Upper lobe of left lung (tissue), 6 donors: ENCODE measurements at regions not wholly inside any gene's neighbourhood (a gene's known extent, or its start where the extent isn't known, plus 50 kb on each side); places are given as distances from the start of the nearest gene placed in this dataset.

Experiments
- ATAC-seq, 2 donors: fragments of 200-7000 bp; cut with Tn5 transposase; one replicate each; pipeline ENCODE4 v1.9.1; 2022; ENCODE audit warnings: mild to moderate bottlenecking in 2 of 2, moderate library complexity in 2 of 2; ENCODE audit not compliant: low FRiP score in 2 of 2
- DNase-seq, 2 donors: peaks; one replicate each; pipeline ENCODE4 v3.0.0-alpha.2; 2019 to 2020
- H3K27ac ChIP-seq, 4 donors: fragments of 200-600 bp; sonication (generic); one replicate each; pipeline ENCODE4 v1.5.1; 2016 to 2019
- H3K27me3 ChIP-seq, 4 donors: fragments of 200-600 bp; sonication (generic); one replicate each; pipeline ENCODE4 v1.5.1; 2017 to 2019
- H3K36me3 ChIP-seq, 4 donors: fragments of 200-600 bp; sonication (generic); one replicate each; pipeline ENCODE4 v1.5.1; 2016 to 2019
- H3K4me1 ChIP-seq, 4 donors: fragments of 200-600 bp; sonication (generic); one replicate each; pipeline ENCODE4 v1.5.1; 2018 to 2019
- H3K4me3 ChIP-seq, 4 donors: fragments of 200-600 bp; sonication (generic); one replicate each; pipeline ENCODE4 v1.5.1; 2017 to 2019; ENCODE audit warnings: mild to moderate bottlenecking in 2 of 4, moderate library complexity in 1 of 4
- H3K9me3 ChIP-seq, 4 donors: fragments of 200-600 bp; sonication (generic); one replicate each; pipeline ENCODE4 v1.5.1; 2018 to 2019
- CTCF ChIP-seq, 6 experiments: fragments of 450-650 bp in 4 of 6; fragments of 200-600 bp in 2 of 6; sonication (generic) in 2 of 6; IDR thresholded peaks; one replicate each; pipeline ENCODE4 v1.5.1; 2016 to 2019; ENCODE audit warnings: antibody characterized with exemption in 6 of 6
- EP300 ChIP-seq, 4 donors: sonication (generic); formaldehyde crosslinking; IDR thresholded peaks; one replicate each; pipeline ENCODE4 v1.5.1; 2017; ENCODE audit warnings: antibody characterized with exemption in 4 of 4, control low read depth in 2 of 4
- POLR2A ChIP-seq, 4 donors: fragments of 450-650 bp; IDR thresholded peaks; one replicate each; pipeline ENCODE4 v1.5.1; 2016 to 2017; ENCODE audit warnings: antibody characterized with exemption in 4 of 4, mild to moderate bottlenecking in 2 of 4
- POLR2AphosphoS5 ChIP-seq, 2 donors: sonication (generic); formaldehyde crosslinking; IDR thresholded peaks; one replicate each; pipeline ENCODE4 v1.5.1; 2017; ENCODE audit warnings: antibody characterized with exemption in 2 of 2
- WGBS, 2 donors: methylation state at CpG; one replicate each; pipeline ENCODE4 v1.1.5; 2017 to 2018; 5-methylcytosine and 5-hydroxymethylcytosine counted together
- donor health status: DM: no; HTN: no; CAD: no; lungs with moderate emphysema.
- donor health status: DM: no; HTN: yes; CAD: no; lungs with severe emphysema.

GRCh38 chr2:43168016-43168369, 58.4 kb downstream of the ZFP36L2 start:
- Histone ChIP-seq H3K27ac (peak overlapping the region; percentile 79 to 88 (median 86)), H3K27me3 (no peaks in the 10 kb centered on the region), H3K4me3 (no peak overlapping the region), H3K36me3 (no peaks in the 10 kb centered on the region), H3K9me3 (no peaks in the 10 kb centered on the region), H3K4me1 (peaks cover 41 to 51% (median 43%) of the 10 kb centered on the region in 4 donors)
- TF ChIP-seq POLR2A (IDR thresholded peaks at IDR 0.05) (no peak), EP300 (IDR thresholded peaks at IDR 0.05) (no peak)
- DNase-seq, result no peak
- peak; percentile 2 to 5 for ATAC-seq
- 90% methylated on average over 1 of the region's 1 CpG; no CpG with 5 or more reads in 1 of the 2 donors for WGBS, 2 donors

GRCh38 chr2:43165378-43166069, 60.9 kb downstream of the ZFP36L2 start:
- ATAC-seq (no peak), DNase-seq (no peak)
- WGBS, 2 donors, result 88 to 92% methylated on average over 9 of the region's 9 CpGs
- TF ChIP-seq CTCF (IDR thresholded peaks at IDR 0.05), result no peak
- no peak for TF ChIP-seq POLR2A (IDR thresholded peaks at IDR 0.05)
- TF ChIP-seq EP300 (IDR thresholded peaks at IDR 0.05), result no peak
- TF ChIP-seq POLR2AphosphoS5 (IDR thresholded peaks at IDR 0.05), result no peak
- Histone ChIP-seq H3K9me3 (no peaks in the 10 kb centered on the region), H3K27me3 (no peaks in the 10 kb centered on the region), H3K36me3 (no peaks in the 10 kb centered on the region), H3K4me3 (no peak overlapping the region), H3K4me1 (peaks cover 28 to 35% (median 29%) of the 10 kb centered on the region in 4 donors), H3K27ac (no peak overlapping the region)

GRCh38 chr2:43164686-43165085, 61.7 kb downstream of the ZFP36L2 start:
- DNase-seq (no peak), ATAC-seq (no peak)
- Histone ChIP-seq H3K4me1 (peaks cover 27 to 34% (median 29%) of the 10 kb centered on the region in 4 donors), H3K27me3 (no peaks in the 10 kb centered on the region), H3K27ac (no peak overlapping the region), H3K9me3 (no peaks in the 10 kb centered on the region), H3K4me3 (no peak overlapping the region), H3K36me3 (no peaks in the 10 kb centered on the region)
- TF ChIP-seq POLR2AphosphoS5 (IDR thresholded peaks at IDR 0.05), result no peak
- TF ChIP-seq CTCF (IDR thresholded peaks at IDR 0.05), result no peak
- TF ChIP-seq POLR2A (IDR thresholded peaks at IDR 0.05), result no peak
- TF ChIP-seq EP300 (IDR thresholded peaks at IDR 0.05), result no peak
- WGBS, 2 donors, result 92 to 94% methylated on average over 10 of the region's 10 CpGs

- Histone ChIP-seq H3K27me3 (no peaks in the 10 kb centered on the region), H3K4me3 (no peak overlapping the region), H3K36me3 (no peaks in the 10 kb centered on the region), H3K4me1 (peaks cover 27 to 35% (median 29%) of the 10 kb centered on the region in 4 donors), H3K27ac (peak overlapping the region in 2 of 4 donors; percentile 30 to 52), H3K9me3 (no peaks in the 10 kb centered on the region)
- no peak for TF ChIP-seq EP300 (IDR thresholded peaks at IDR 0.05)
- TF ChIP-seq CTCF (IDR thresholded peaks at IDR 0.05), result no peak
- no peak for TF ChIP-seq POLR2AphosphoS5 (IDR thresholded peaks at IDR 0.05)
- TF ChIP-seq POLR2A (IDR thresholded peaks at IDR 0.05), result no peak
- DNase-seq (no peak), ATAC-seq (no peak)
- 74 to 80% methylated on average over 6 of the region's 6 CpGs for WGBS, 2 donors
Observed at GRCh38 chr2:43163584-43164270, 62.7 kb downstream of the ZFP36L2 start.

- peaks cover 30 to 35% (median 32%) of the 10 kb centered on the region in 4 donors for H3K4me1 ChIP-seq
Observed at GRCh38 chr2:43162511-43162776, 64.0 kb downstream of the ZFP36L2 start.

More at GRCh38 chr2:43162511-43162776, 64.0 kb downstream of the ZFP36L2 start:
- TF ChIP-seq EP300 (IDR thresholded peaks at IDR 0.05) (no peak), CTCF (IDR thresholded peaks at IDR 0.05) (no peak), POLR2A (IDR thresholded peaks at IDR 0.05) (no peak), POLR2AphosphoS5 (IDR thresholded peaks at IDR 0.05) (no peak)
- Histone ChIP-seq H3K27ac (no peak overlapping the region), H3K9me3 (no peaks in the 10 kb centered on the region), H3K27me3 (no peaks in the 10 kb centered on the region), H3K4me3 (no peak overlapping the region), H3K36me3 (no peaks in the 10 kb centered on the region)
- DNase-seq (no peak), ATAC-seq (no peak)
- WGBS, 2 donors, result 92 to 100% methylated on average over 2 to 4 of the region's 4 CpGs
